ENCODE measurements at regions not wholly inside any gene's neighbourhood (a gene's known extent, or its start where the extent isn't known, plus 50 kb on each side); places are given as distances from the start of the nearest gene placed in this dataset.
"Not testable (repeated sequence)": the region's sequence is repeated elsewhere in the genome, so short reads cannot be mapped to it uniquely, and the experiment has no call there.

GRCh38 chrX:131893857-131894256 lies 129.2 kb upstream of the STK26 start:
- DNase-seq (ENCODE audit: low spot score): not testable (repeated sequence)

- DNase-seq (ENCODE audit: low spot score): no peak
Observed at GRCh38 chrX:131894995-131895394, 128.1 kb upstream of the STK26 start.

GRCh38 chrX:131895807-131896206 lies 127.3 kb upstream of the STK26 start:
- no peak for DNase-seq (ENCODE audit: low spot score)

- DNase-seq (ENCODE audit: low spot score): no peak
Observed at GRCh38 chrX:131901546-131901945, 121.6 kb upstream of the STK26 start.

GRCh38 chrX:131907488-131908314 lies 115.4 kb upstream of the STK26 start:
- no peak for DNase-seq (ENCODE audit: low spot score)

DNA sequence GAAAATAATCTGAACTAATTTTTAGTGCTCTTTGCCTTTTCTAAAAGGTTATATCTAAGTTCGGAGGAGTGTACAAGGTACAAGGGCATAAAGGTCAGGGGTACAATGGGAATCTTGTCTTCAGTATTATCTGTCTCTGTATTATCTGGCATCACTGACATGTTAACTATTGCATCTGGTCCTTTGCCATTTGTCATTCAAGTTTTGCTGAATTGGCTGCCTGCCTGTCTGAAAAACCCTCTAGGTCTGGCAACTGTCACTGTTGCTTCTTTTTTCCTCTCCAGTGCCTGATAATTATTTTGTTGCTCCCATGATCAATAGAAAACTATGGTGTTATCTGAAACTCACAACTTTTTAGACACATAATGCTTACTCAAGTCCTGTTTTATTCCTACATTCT lies 112.5 kb upstream of the STK26 start:
- DNase-seq (ENCODE audit: low spot score): no peak

DNA sequence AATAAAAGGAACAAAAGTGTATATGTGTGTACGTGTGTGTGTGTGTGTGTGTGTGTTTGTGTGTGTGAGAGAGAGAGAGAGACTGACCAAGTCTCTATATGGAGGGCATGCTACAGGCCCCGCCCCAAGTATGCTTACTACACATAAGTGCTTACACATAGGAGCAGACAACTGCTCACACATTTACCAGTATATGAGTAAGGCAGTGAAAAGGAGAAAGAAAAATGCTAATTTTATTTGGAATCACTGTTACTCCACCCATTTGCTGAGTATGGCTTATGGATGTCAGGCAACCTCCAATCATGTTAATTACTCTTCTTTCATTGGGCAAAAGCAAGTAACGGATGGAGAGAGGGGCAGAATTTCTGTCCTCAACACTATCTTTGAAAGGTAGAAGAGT lies 107.6 kb upstream of the STK26 start:
- no peak for DNase-seq (ENCODE audit: low spot score)

DNA sequence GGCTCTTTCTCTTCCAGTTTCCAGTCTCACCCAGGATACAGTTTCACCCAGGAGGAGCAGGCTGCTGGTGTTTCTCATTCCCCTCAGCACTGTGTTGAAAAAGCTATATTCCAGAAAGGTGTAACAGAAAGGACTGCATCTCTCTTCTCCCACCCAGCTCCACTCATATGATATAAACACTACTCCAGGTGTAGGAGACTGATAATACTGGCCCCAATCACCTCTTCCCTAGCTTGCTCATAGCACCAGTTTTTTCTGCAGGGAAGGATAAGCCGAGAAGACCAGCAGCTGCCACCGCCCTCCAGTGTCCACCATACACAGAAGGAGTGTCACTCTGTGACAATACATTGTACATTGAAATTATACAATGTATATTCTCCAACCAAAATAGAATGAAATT lies 105.5 kb upstream of the STK26 start:
- DNase-seq (ENCODE audit: low spot score): no peak

- DNase-seq (ENCODE audit: low spot score): no peak
Observed at GRCh38 chrX:131918839-131919238, 104.3 kb upstream of the STK26 start.

- DNase-seq (ENCODE audit: low spot score): no peak
Observed at GRCh38 chrX:131923614-131924250, 99.4 kb upstream of the STK26 start.

GRCh38 chrX:131938749-131939148 lies 84.4 kb upstream of the STK26 start:
- DNase-seq (ENCODE audit: low spot score): no peak

DNA sequence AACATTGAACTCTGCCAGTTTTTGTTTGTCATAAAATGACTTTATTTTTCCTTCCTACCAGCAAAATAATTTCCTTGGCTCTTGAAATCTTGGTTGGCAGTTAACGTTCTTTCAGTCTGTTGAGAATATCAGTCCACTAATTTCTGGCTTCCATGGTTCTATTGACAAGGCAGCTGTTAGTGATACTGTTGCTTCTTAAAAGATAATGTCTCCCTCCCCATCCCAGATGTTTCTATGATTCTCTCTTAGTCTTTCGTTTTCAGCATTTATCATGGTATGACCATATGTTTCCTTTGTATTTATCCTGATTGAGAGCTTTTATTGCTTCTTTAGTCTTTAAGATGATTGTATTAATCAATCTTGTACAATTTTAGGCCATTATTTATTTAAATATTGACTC lies 81.1 kb upstream of the STK26 start:
- no peak for DNase-seq (ENCODE audit: low spot score)

- no peak for DNase-seq (ENCODE audit: low spot score)
Observed at GRCh38 chrX:131944936-131945902, 77.9 kb upstream of the STK26 start.

DNA sequence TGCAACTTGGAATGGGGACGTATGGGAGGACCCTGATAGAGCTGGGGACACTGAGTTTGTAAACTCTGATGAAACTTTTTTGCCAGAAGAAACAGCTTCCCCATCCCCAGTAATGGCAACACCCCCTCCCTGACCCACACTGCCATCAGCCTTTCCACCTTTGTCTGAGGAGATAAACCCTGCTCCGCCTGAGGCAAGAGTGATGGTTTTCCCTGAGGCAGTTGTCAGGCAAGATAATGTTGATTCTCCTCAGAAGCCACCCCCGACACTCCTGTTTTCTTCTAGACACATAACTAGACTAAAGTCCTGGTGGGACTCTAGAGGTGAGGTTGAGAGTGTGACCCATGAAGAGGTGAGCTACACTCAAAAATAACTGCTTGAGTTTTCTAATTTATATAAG lies 71.9 kb upstream of the STK26 start:
- no peak for DNase-seq (ENCODE audit: low spot score)

GRCh38 chrX:131955099-131955777 lies 67.9 kb upstream of the STK26 start:
- no peak for DNase-seq (ENCODE audit: low spot score)

DNA sequence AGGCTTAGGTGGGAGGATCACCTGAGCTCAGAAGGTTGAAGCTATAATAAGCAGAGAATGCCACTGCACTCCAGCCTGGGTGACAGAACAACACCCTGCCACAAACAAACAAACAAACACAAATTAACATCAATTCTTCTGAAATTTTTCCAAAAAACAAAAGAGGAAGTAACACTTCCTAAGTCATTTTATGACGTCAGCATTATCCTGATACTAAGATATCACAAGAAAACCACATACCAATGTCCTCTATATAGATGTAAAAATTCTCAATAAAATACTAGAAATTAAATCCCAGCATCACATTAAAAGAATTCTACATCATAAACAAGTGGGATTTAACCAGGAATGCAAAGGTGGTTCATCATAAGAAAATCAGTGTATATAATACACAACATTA lies 64.4 kb upstream of the STK26 start:
- no peak for DNase-seq (ENCODE audit: low spot score)

DNA sequence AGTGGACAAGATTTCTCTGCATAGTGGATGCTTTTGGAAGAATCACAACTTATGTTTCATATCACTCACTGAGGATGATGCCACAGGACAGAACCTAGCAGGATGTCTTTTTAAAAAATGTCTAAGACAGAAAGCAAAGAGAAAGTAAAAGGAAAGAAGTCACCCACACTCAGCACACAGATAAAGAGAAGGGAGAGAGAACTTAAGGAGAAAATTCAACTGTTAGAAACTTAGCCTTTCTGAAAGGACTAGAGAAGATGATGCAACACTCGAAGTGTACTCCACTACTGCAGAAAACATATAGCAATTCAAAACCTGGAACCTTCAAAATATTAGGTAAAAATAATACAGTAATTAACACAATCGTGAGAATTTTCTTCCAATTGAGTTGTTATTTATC lies 52.8 kb upstream of the STK26 start:
- DNase-seq (ENCODE audit: low spot score): no peak
